ENCODE measurements at regions not wholly inside any gene's neighbourhood (a gene's known extent, or its start where the extent isn't known, plus 50 kb on each side); places are given as distances from the start of the nearest gene placed in this dataset.

DNA sequence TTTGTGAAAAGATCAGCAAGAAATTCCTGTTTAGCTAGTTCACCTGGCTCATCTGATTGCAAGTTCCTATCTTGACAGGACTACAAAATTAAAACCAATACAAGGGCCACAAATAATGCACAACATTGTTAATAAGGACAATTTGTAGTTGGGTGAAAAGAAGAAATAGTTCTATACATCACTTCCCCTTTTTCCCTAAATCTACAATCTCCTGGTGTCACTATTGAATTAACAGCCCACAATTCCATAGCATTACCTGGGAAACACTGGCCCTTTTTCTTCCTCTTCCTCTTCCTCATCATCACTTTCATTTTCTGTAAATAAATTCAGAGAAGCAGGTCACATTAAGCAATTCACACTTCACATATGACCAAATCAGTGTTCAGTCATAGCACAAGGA lies 366.9 kb downstream of the FAM72C start:
- TF ChIP-seq CTCF (IDR thresholded peaks at IDR 0.05 in 2 of 3, conservative IDR thresholded peaks at IDR 0.05 in 1 of 3; ENCODE audit: borderline replicate concordance in 1 of 3, insufficient read depth in 1 of 3, low read depth in 2 of 3, low read length in 2 of 3) (no peak), EZH2phosphoT487 (IDR thresholded peaks at IDR 0.05; ENCODE audit: borderline replicate concordance) (no peak), POLR2A (IDR thresholded peaks at IDR 0.05; ENCODE audit: borderline replicate concordance, extremely low read depth, insufficient read depth, insufficient read length) (no peak), EZH2 (IDR thresholded peaks at IDR 0.05) (no peak), YY1 (IDR thresholded peaks at IDR 0.05; ENCODE audit: extremely low read depth, insufficient replicate concordance, low read depth, low read length) (no peak), REST (IDR thresholded peaks at IDR 0.05; ENCODE audit: low read depth) (no peak), RAD21 (IDR thresholded peaks at IDR 0.05; ENCODE audit: low read depth) (no peak), FOSL1 (IDR thresholded peaks at IDR 0.05; ENCODE audit: low read depth) (no peak), SP1 (IDR thresholded peaks at IDR 0.05; ENCODE audit: low read depth) (no peak), JUND (IDR thresholded peaks at IDR 0.05) (no peak)
- TF ChIP-seq, protein P1, sequence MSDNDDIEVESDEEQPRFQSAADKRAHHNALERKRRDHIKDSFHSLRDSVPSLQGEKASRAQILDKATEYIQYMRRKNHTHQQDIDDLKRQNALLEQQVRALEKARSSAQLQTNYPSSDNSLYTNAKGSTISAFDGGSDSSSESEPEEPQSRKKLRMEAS (IDR thresholded peaks at IDR 0.05): no peak

Data from HCT116 (cell line).